Fibroblast of mammary gland (primary cell): ENCODE measurements at regions not wholly inside any gene's neighbourhood (a gene's known extent, or its start where the extent isn't known, plus 50 kb on each side); places are given as distances from the start of the nearest gene placed in this dataset.

Source experiments
- DNase-seq: peaks from one replicate; pipeline ENCODE4 v3.0.0-alpha.2; 2010; ENCODE audit warnings: low read depth
- H3K4me3 ChIP-seq: 2 replicates; pipeline ENCODE4 v1.5.1; 2011; ENCODE audit warnings: low read depth, mild to moderate bottlenecking, low read length, moderate library complexity; ENCODE audit not compliant: control insufficient read depth
- CTCF ChIP-seq: conservative IDR thresholded peaks from 2 replicates; pipeline ENCODE4 v1.5.1; 2011; ENCODE audit warnings: low read depth, low read length, inconsistent platforms; ENCODE audit not compliant: control insufficient read depth, insufficient read depth

GRCh38 chr5:13540168-13540750 is 404.2 kb downstream of the DNAH5 start:
- no peak for TF ChIP-seq CTCF
- no peak for DNase-seq
- H3K4me3 ChIP-seq: no peak overlapping the region

DNA sequence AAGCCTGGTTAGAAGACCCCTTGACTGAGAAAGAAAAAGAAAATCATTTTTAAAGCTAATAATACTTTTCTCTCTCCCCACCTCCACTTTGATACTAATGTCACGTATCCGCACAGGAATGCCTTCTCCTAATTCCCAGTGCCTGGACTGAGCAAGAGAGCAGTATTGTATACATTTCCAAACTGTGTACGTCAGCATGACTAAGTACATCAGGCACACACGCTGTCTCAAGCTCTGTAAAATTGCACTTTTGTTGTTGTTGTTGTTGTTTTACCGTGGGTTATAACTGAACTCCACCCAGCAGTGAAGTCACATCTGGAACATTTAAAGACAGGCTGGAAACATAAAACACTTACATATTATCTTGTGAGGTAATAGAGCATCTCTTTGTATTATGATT is 407.6 kb downstream of the DNAH5 start:
- H3K4me3 ChIP-seq: no peak overlapping the region
- DNase-seq: peak; percentile 35
- no peak for TF ChIP-seq CTCF

- no peak for TF ChIP-seq CTCF
- DNase-seq: no peak
- no peak overlapping the region for H3K4me3 ChIP-seq
These were observed 410.7 kb downstream of the DNAH5 start for GRCh38 chr5:13533833-13534232.

- no peak for DNase-seq
- H3K4me3 ChIP-seq: no peak overlapping the region
- no peak for TF ChIP-seq CTCF
These were observed 415.2 kb downstream of the DNAH5 start for GRCh38 chr5:13529300-13529699.

GRCh38 chr5:13524936-13525335 is 419.6 kb downstream of the DNAH5 start:
- no peak for DNase-seq
- H3K4me3 ChIP-seq: no peak overlapping the region
- no peak for TF ChIP-seq CTCF

DNA sequence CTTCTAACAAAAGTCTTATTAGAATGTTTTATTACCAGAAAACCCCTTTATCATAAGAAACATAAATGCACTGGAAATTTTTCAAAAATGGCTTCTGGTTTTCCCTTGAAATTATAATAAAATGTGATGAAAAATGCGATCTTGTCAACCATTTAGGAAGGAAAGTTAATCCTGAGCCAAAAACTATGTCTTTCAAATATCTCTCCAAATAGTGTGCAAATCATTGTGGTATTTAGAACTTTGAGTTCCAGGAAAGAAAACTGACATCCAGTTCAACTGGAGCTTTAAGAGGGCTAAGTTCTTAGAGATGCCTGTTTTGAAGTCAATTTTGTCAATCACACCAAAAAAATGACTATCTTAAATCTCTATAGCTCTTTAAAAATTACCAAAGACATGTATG is 425.4 kb downstream of the DNAH5 start:
- no peak for DNase-seq
- no peak overlapping the region for H3K4me3 ChIP-seq
- TF ChIP-seq CTCF: no peak

DNA sequence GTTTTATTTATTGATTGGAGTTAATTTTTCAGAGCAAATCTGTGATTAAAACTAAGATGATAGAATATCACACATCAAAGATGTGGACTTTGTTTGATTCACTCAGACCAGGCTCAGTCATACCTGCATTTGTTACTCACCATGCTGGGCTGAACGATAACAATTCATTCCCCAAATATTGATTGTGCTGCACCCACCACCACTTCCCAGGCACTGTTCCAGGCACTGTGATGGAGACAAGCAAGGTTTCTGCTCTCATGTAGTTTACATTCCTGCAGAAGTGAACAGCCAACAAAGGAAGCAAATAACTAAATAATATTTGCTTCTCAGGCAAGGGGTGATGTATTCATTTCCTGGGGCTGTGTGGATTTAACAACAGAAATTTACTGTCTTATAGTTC is 428.3 kb downstream of the DNAH5 start:
- DNase-seq: no peak
- no peak overlapping the region for H3K4me3 ChIP-seq
- no peak for TF ChIP-seq CTCF
